HEK293 (cell line): ENCODE measurements at regions not wholly inside any gene's neighbourhood (a gene's known extent, or its start where the extent isn't known, plus 50 kb on each side); places are given as distances from the start of the nearest gene placed in this dataset.

Experiments
- CTCF ChIA-PET: fragments of 350-600 bp; formaldehyde crosslinking; extraction: SDS; loops from one replicate; lab custom pipeline; 2021; ENCODE audit warnings: antibody characterized with exemption; lab: Yijun Ruan, JAX
- POLR2A ChIA-PET: fragments of 300-600 bp; formaldehyde crosslinking; extraction: SDS; loops from one replicate; lab custom pipeline; 2020; ENCODE audit warnings: antibody characterized with exemption, inconsistent platforms; lab: Yijun Ruan, JAX
- H3K27ac ChIP-seq: fragments of 200-500 bp; sonication (Bioruptor generic); 2 replicates; pipeline ENCODE4 v1.5.1; 2014; ENCODE audit warnings: low read depth, low read length, control low read depth, inconsistent platforms; ENCODE audit errors: extremely low read depth
- H3K36me3 ChIP-seq, 2 experiments: fragments of 200-500 bp in 1 of 2; sonication (Bioruptor generic) in 1 of 2; 1 replicate in 1 of 2; 2 replicates in 1 of 2; pipeline ENCODE4 v1.5.1; 2014 to 2017; ENCODE audit warnings: inconsistent platforms in 2 of 2, low read length in 2 of 2; ENCODE audit not compliant: control insufficient read depth in 2 of 2, insufficient read depth in 1 of 2
- H3K4me1 ChIP-seq: fragments of 200-500 bp; sonication (Bioruptor generic); 2 replicates; pipeline ENCODE4 v1.5.1; 2014; ENCODE audit warnings: mild to moderate bottlenecking, low read length, inconsistent platforms; ENCODE audit not compliant: control insufficient read depth, insufficient read depth
- H3K4me3 ChIP-seq: 2 replicates; pipeline ENCODE4 v1.5.1; 2011; ENCODE audit warnings: low read depth, mild to moderate bottlenecking, control low read depth, low read length, moderate library complexity
- H3K9me3 ChIP-seq: fragments of 200-500 bp; sonication (Bioruptor generic); 2 replicates; pipeline ENCODE4 v1.5.1; 2014; ENCODE audit warnings: low read depth, low read length, inconsistent platforms; ENCODE audit not compliant: control insufficient read depth, insufficient read depth
- IKZF3 ChIP-seq: fragments of 450-650 bp; IDR thresholded peaks from 2 replicates; pipeline ENCODE4 v1.5.0; 2018; ENCODE audit warnings: missing biosample characterization, mild to moderate bottlenecking, missing genetic modification characterization, moderate library complexity
- MYNN ChIP-seq: fragments of 450-650 bp; formaldehyde crosslinking; IDR thresholded peaks from 2 replicates; pipeline ENCODE4 v1.5.1; 2016; ENCODE audit warnings: missing biosample characterization, missing genetic modification characterization, borderline replicate concordance
- SP3 ChIP-seq: fragments of 450-650 bp; formaldehyde crosslinking; IDR thresholded peaks from 2 replicates; pipeline ENCODE4 v1.5.1; 2016; ENCODE audit warnings: missing biosample characterization, missing genetic modification characterization
- SP7 ChIP-seq: fragments of 450-650 bp; formaldehyde crosslinking; IDR thresholded peaks from 2 replicates; pipeline ENCODE4 v1.5.1; 2016; ENCODE audit warnings: missing biosample characterization, missing genetic modification characterization
- TRIM28 ChIP-seq: IDR thresholded peaks from 2 replicates; pipeline ENCODE4 v1.6.1; 2011; ENCODE audit warnings: low read length, control low read depth, borderline replicate concordance
- ZBTB17 ChIP-seq: fragments of 450-650 bp; formaldehyde crosslinking; IDR thresholded peaks from 2 replicates; pipeline ENCODE4 v1.5.1; 2016; ENCODE audit warnings: missing biosample characterization, missing genetic modification characterization
- ZNF155 ChIP-seq: fragments of 450-650 bp; formaldehyde crosslinking; IDR thresholded peaks from 2 replicates; pipeline ENCODE4 v1.5.1; 2016; ENCODE audit warnings: missing biosample characterization, missing genetic modification characterization
- ZNF16 ChIP-seq: fragments of 450-650 bp; formaldehyde crosslinking; IDR thresholded peaks from 2 replicates; pipeline ENCODE4 v1.5.1; 2016; ENCODE audit warnings: low read depth, missing biosample characterization, missing genetic modification characterization
- ZNF2 ChIP-seq: fragments of 450-650 bp; formaldehyde crosslinking; IDR thresholded peaks from 2 replicates; pipeline ENCODE4 v1.5.1; 2016; ENCODE audit warnings: missing biosample characterization, missing genetic modification characterization
- ZNF266 ChIP-seq: fragments of 450-650 bp; formaldehyde crosslinking; IDR thresholded peaks from 2 replicates; pipeline ENCODE4 v1.5.1; 2016; ENCODE audit warnings: missing biosample characterization, missing genetic modification characterization, low read depth
- ZNF416 ChIP-seq: fragments of 450-650 bp; formaldehyde crosslinking; IDR thresholded peaks from 2 replicates; pipeline ENCODE4 v1.5.1; 2016; ENCODE audit warnings: missing biosample characterization, missing genetic modification characterization
- ZNF48 ChIP-seq: fragments of 450-650 bp; formaldehyde crosslinking; IDR thresholded peaks from 2 replicates; pipeline ENCODE4 v1.5.1; 2016; ENCODE audit warnings: missing biosample characterization, missing genetic modification characterization
- ZNF549 ChIP-seq: fragments of 450-650 bp; IDR thresholded peaks from 2 replicates; pipeline ENCODE4 v1.5.1; 2018; ENCODE audit warnings: missing biosample characterization, missing genetic modification characterization, mild to moderate bottlenecking, inconsistent platforms, moderate library complexity
- ZNF621 ChIP-seq: fragments of 450-650 bp; formaldehyde crosslinking; IDR thresholded peaks from 2 replicates; pipeline ENCODE4 v1.5.1; 2017; ENCODE audit warnings: missing biosample characterization, missing genetic modification characterization
- ZNF629 ChIP-seq: fragments of 450-650 bp; formaldehyde crosslinking; IDR thresholded peaks from 2 replicates; pipeline ENCODE4 v1.5.1; 2017; ENCODE audit warnings: missing biosample characterization, missing genetic modification characterization
- TF ChIP-seq, protein P1 (sequence below): fragments of 450-650 bp; formaldehyde crosslinking; IDR thresholded peaks from 2 replicates; pipeline ENCODE4 v1.5.1; 2016; ENCODE audit warnings: missing biosample characterization, missing genetic modification characterization
- TF ChIP-seq, protein P2 (sequence below): fragments of 450-650 bp; formaldehyde crosslinking; conservative IDR thresholded peaks from 2 replicates; pipeline ENCODE4 v1.5.1; 2016; ENCODE audit warnings: low read depth, missing biosample characterization, missing genetic modification characterization

DNA sequence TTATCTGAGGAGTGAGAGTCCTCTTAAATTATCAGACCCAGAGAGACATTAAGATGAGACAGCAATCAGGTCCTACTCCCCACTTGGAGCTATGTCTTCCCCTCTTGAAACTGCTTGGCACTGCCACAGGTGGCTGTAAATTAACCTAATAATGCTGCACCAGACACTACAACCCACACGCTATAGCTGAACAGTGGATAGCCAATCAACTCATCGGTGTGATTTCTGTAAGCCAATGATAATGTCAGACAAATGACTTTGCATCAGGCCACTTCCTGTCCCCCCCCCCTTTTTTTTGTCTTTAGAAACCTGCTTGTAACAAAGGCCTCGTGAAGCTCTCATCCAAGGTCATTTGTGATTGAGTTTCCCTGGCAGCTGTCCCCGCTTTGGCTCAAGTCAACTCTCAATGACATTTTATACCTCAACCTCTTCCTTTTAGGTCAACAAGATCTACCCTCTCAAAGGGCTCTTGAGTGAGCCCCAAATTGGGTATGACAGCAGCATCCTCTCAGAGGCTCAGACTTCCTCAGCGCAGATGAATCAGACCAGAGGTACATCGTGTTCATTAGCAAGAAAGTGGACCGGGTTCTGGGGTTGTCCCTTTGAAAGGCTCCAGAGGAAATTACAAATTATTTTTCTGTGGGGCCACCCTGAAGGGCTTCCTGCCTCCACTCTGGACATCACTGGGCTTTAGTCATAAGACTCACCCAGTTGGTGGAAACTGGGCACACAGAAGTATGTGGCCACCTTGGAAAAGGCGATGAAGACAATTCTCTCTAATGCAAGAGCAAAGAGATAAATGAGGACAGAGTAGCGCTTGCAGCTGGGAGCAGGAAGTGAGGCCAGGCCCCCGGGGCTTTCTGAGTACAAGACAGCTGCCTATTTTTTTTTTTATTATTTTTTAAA lies 73.6 kb downstream of the COPS8 start:
- no peak for TF ChIP-seq ZNF266 (tag by site-specific recombination)
- TF ChIP-seq ZNF48: no peak
- no peak for TF ChIP-seq ZNF621
- no peak for TF ChIP-seq TRIM28
- no peak for TF ChIP-seq ZNF629 (tag by site-specific recombination)
- TF ChIP-seq MYNN (tag by site-specific recombination): no peak
- no peak for TF ChIP-seq ZNF549 (tag by site-specific recombination)
- no peak for TF ChIP-seq ZNF16 (tag by site-specific recombination)
- no peak for TF ChIP-seq SP3 (tag by site-specific recombination)
- Histone ChIP-seq H3K36me3 (no peaks in the 10 kb centered on the region), H3K4me3 (no peak overlapping the region), H3K27ac (no peak overlapping the region), H3K9me3 (no peaks in the 10 kb centered on the region), H3K4me1 (no peaks in the 10 kb centered on the region)
- POLR2A ChIA-PET: no interaction called here
- CTCF ChIA-PET: interaction anchor here (0.5 to 1.0 kb wide), 8 partner anchors 12 to 529 kb away, joined by 3 to 6 read pairs (median 4); no protein-coding TSS in a partner anchor

DNA sequence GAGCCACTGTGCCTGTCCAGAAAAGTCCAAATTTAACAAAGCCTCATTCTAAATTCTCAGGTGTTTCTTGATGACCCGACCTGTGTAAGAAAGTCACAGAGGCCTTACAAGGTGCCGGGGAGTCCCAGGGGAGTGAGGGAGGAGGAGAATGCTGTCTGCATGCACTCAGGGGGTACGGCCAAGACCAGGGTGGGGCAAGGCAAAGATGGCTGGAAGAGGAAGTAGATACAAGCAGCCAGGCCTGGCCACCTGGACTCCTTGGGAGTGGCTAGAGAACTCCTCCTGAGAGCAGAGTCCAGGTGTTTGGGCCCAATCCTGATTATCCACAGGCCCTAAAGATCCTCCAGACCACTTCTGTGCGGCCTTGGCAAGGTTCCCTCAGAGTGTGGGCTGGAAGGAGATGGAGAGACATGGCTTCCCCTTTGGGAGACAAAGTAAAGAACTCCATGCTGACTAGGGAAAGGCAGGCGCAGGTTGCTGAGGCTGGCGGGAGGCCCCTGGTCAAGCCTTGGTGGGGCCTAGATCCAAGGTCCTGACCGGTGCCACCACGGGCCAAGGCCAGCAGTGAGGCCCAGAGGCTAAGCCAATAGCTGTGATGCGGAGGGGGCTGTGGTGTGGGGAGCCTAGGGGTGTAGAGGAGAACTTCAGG lies 74.7 kb downstream of the COPS8 start:
- POLR2A ChIA-PET: no interaction called here
- H3K27ac ChIP-seq: no peak overlapping the region
- no peaks in the 10 kb centered on the region for H3K4me1 ChIP-seq
- no peak overlapping the region for H3K4me3 ChIP-seq
- H3K36me3 ChIP-seq: no peaks in the 10 kb centered on the region
- CTCF ChIA-PET: no interaction called here
- H3K9me3 ChIP-seq: no peaks in the 10 kb centered on the region
- TF ChIP-seq SP7 (tag by site-specific recombination): no peak
- no peak for TF ChIP-seq ZNF2 (tag by site-specific recombination)
- TF ChIP-seq, protein P1, sequence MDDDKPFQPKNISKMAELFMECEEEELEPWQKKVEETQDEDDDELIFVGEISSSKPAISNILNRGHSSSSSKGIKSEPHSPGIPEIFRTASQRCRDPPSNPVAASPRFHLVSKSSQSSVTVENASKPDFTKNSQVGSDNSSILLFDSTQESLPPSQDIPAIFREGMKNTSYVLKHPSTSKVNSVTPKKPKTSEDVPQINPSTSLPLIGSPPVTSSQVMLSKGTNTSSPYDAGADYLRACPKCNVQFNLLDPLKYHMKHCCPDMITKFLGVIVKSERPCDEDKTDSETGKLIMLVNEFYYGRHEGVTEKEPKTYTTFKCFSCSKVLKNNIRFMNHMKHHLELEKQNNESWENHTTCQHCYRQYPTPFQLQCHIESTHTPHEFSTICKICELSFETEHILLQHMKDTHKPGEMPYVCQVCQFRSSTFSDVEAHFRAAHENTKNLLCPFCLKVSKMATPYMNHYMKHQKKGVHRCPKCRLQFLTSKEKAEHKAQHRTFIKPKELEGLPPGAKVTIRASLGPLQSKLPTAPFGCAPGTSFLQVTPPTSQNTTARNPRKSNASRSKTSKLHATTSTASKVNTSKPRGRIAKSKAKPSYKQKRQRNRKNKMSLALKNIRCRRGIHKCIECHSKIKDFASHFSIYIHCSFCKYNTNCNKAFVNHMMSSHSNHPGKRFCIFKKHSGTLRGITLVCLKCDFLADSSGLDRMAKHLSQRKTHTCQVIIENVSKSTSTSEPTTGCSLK (tag by site-specific recombination): no peak
- TF ChIP-seq IKZF3 (tag by site-specific recombination): no peak
- no peak for TF ChIP-seq MYNN (tag by site-specific recombination)
- no peak for TF ChIP-seq ZNF155 (tag by site-specific recombination)
- TF ChIP-seq, protein P2, sequence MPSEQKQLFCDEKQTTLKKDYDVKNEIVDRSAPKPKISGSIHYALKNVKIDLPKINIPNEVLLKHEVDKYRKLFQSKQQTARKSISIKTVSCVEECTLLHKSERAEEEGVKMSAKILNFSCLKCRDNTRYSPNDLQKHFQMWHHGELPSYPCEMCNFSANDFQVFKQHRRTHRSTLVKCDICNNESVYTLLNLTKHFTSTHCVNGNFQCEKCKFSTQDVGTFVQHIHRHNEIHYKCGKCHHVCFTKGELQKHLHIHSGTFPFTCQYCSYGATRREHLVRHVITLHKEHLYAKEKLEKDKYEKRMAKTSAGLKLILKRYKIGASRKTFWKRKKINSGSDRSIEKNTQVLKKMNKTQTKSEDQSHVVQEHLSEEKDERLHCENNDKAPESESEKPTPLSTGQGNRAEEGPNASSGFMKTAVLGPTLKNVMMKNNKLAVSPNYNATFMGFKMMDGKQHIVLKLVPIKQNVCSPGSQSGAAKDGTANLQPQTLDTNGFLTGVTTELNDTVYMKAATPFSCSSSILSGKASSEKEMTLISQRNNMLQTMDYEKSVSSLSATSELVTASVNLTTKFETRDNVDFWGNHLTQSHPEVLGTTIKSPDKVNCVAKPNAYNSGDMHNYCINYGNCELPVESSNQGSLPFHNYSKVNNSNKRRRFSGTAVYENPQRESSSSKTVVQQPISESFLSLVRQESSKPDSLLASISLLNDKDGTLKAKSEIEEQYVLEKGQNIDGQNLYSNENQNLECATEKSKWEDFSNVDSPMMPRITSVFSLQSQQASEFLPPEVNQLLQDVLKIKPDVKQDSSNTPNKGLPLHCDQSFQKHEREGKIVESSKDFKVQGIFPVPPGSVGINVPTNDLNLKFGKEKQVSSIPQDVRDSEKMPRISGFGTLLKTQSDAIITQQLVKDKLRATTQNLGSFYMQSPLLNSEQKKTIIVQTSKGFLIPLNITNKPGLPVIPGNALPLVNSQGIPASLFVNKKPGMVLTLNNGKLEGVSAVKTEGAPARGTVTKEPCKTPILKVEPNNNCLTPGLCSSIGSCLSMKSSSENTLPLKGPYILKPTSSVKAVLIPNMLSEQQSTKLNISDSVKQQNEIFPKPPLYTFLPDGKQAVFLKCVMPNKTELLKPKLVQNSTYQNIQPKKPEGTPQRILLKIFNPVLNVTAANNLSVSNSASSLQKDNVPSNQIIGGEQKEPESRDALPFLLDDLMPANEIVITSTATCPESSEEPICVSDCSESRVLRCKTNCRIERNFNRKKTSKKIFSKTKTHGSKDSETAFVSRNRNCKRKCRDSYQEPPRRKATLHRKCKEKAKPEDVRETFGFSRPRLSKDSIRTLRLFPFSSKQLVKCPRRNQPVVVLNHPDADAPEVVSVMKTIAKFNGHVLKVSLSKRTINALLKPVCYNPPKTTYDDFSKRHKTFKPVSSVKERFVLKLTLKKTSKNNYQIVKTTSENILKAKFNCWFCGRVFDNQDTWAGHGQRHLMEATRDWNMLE (tag by site-specific recombination): no peak
- no peak for TF ChIP-seq ZBTB17
- TF ChIP-seq ZNF416: no peak
